Stimulated activated memory B cell treated with anti-CD40 and anti-IgM and Interleukin-4, amounts not matched to agents 10 μg/mL and 1 μg/mL and 100 μg/mL, for 72 hours (primary cell): ENCODE measurements at regions not wholly inside any gene's neighbourhood (a gene's known extent, or its start where the extent isn't known, plus 50 kb on each side); places are given as distances from the start of the nearest gene placed in this dataset.

Source experiments
- ATAC-seq: fragments of 150-1000 bp; cut with Tn5 transposase; 2 replicates; pipeline ENCODE4 v1.10.0; 2021
- H3K27ac Mint-ChIP-seq: one replicate; pipeline ENCODE4 v1.8.0; 2022; ENCODE audit warnings: mild to moderate bottlenecking, mixed read lengths
- H3K27me3 Mint-ChIP-seq: one replicate; pipeline ENCODE4 v1.8.0; 2022; ENCODE audit warnings: mixed read lengths
- H3K36me3 Mint-ChIP-seq: one replicate; pipeline ENCODE4 v1.8.0; 2022; ENCODE audit warnings: mixed read lengths
- H3K4me1 Mint-ChIP-seq: one replicate; pipeline ENCODE4 v1.8.0; 2022; ENCODE audit warnings: mixed read lengths
- H3K4me3 Mint-ChIP-seq: one replicate; pipeline ENCODE4 v1.8.0; 2022; ENCODE audit warnings: mild to moderate bottlenecking, moderate library complexity, mixed read lengths
- H3K9me3 Mint-ChIP-seq: one replicate; pipeline ENCODE4 v1.8.0; 2022; ENCODE audit warnings: mixed read lengths

- Mint-ChIP-seq H3K27me3 (no peaks in the 10 kb centered on the region), H3K9me3 (no peaks in the 10 kb centered on the region), H3K27ac (no peak overlapping the region), H3K36me3 (no peaks in the 10 kb centered on the region), H3K4me3 (no peak overlapping the region), H3K4me1 (peaks cover 21% of the 10 kb centered on the region)
- ATAC-seq: no peak
Measured at GRCh38 chr1:222045786-222046185, 303.9 kb upstream of the DUSP10 start.

GRCh38 chr1:222045236-222045635, 303.3 kb upstream of the DUSP10 start:
- peaks cover 21% of the 10 kb centered on the region for H3K4me1 Mint-ChIP-seq
- no peak for ATAC-seq
- H3K36me3 Mint-ChIP-seq: no peaks in the 10 kb centered on the region
- H3K27ac Mint-ChIP-seq: no peak overlapping the region
- H3K27me3 Mint-ChIP-seq: no peaks in the 10 kb centered on the region
- no peaks in the 10 kb centered on the region for H3K9me3 Mint-ChIP-seq
- no peak overlapping the region for H3K4me3 Mint-ChIP-seq

GRCh38 chr1:222043444-222044292, 301.8 kb upstream of the DUSP10 start:
- peaks cover 15% of the 10 kb centered on the region for H3K4me1 Mint-ChIP-seq
- no peak overlapping the region for H3K27ac Mint-ChIP-seq
- ATAC-seq: no peak
- H3K36me3 Mint-ChIP-seq: no peaks in the 10 kb centered on the region
- H3K4me3 Mint-ChIP-seq: no peak overlapping the region
- H3K27me3 Mint-ChIP-seq: no peaks in the 10 kb centered on the region
- no peaks in the 10 kb centered on the region for H3K9me3 Mint-ChIP-seq

- Mint-ChIP-seq H3K4me1 (peaks cover 9% of the 10 kb centered on the region), H3K36me3 (no peaks in the 10 kb centered on the region), H3K4me3 (no peak overlapping the region), H3K27ac (no peak overlapping the region), H3K9me3 (no peaks in the 10 kb centered on the region), H3K27me3 (no peaks in the 10 kb centered on the region)
- no peak for ATAC-seq
Measured at GRCh38 chr1:222042120-222042519, 300.2 kb upstream of the DUSP10 start.

- ATAC-seq: no peak
- Mint-ChIP-seq H3K27me3 (no peaks in the 10 kb centered on the region), H3K4me1 (peaks cover 9% of the 10 kb centered on the region), H3K4me3 (no peak overlapping the region), H3K9me3 (no peaks in the 10 kb centered on the region), H3K27ac (no peak overlapping the region), H3K36me3 (no peaks in the 10 kb centered on the region)
Measured at GRCh38 chr1:222040955-222041354, 299.1 kb upstream of the DUSP10 start.

DNA sequence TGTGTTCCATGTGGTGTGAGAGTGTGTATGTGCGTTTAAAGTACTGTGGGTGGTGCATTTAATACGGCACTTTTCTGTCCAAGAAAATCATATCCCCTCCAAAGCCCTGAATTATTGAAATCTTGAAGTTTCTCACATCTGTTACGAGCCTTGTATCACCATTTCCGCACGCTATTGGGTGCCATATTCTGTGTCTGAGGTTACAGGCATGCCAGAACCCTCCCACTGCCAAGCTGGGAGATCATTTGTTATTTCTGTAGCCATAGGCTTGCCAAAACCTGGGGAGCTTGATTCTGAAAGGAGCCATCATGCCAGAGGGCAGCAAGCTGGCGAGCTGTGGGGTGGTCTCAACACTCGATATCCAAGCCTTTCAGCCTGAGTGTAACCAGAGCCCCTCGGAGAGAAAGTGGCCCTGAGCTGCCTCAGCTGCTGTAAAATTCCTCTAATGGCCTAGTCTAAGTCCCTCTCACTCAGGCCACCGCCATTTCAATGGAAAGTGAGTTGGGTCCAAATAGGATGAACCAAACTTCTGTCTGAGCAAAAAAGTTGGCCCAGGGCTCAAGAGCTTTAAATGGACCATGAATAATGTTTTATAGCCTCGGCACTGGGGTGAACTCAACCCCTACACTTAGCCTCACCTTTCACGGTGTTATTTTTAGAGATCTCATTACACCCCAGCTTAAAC, 298.4 kb upstream of the DUSP10 start:
- Mint-ChIP-seq H3K36me3 (no peaks in the 10 kb centered on the region), H3K4me3 (no peak overlapping the region), H3K27me3 (peaks cover 5% of the 10 kb centered on the region), H3K27ac (no peak overlapping the region), H3K9me3 (no peaks in the 10 kb centered on the region), H3K4me1 (peaks cover 9% of the 10 kb centered on the region)
- ATAC-seq: no peak

DNA sequence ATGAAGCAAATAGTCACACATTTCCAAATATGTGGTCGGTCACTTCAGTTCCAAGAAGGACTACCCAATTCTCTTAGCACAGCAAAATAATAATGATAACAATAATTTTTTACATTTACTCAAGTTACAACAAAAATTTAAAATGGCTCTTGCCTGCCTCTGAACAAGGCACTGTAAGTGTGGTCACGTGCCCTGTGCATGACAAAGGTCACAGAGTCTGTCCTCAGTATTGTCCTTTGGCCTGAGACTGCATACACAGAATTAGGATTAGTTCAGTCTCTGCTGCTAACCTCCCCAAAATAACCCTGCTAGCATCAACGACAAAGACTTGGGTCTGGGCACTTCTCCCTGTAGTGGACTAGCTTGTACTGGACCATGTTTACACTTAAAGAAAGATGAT, 297.1 kb upstream of the DUSP10 start:
- H3K27me3 Mint-ChIP-seq: peaks cover 11% of the 10 kb centered on the region
- no peak for ATAC-seq
- peaks cover 9% of the 10 kb centered on the region for H3K4me1 Mint-ChIP-seq
- H3K9me3 Mint-ChIP-seq: no peaks in the 10 kb centered on the region
- H3K4me3 Mint-ChIP-seq: no peak overlapping the region
- no peaks in the 10 kb centered on the region for H3K36me3 Mint-ChIP-seq
- no peak overlapping the region for H3K27ac Mint-ChIP-seq

DNA sequence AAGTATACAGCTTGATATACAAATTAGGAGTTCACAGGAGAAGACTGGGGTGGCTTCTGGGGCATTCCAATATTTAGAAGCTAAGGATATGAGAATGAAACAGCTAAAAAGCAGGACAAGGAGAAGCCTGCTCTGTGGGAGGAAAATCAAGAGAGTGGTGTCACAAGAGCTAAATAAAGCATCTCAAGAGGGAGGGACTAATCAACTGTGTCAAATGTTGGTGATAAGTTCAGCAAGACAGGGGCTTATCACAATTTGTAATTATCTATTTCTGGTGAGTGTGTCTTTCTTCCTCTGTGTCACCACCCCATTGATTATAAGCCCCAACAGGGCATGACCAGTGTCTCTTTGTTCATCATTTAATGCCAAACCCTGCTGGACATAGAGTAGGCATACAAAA, 295.8 kb upstream of the DUSP10 start:
- ATAC-seq: no peak
- Mint-ChIP-seq H3K27me3 (peaks cover 11% of the 10 kb centered on the region), H3K9me3 (no peaks in the 10 kb centered on the region), H3K4me3 (no peak overlapping the region), H3K4me1 (peaks cover 4% of the 10 kb centered on the region), H3K36me3 (no peaks in the 10 kb centered on the region), H3K27ac (no peak overlapping the region)

- H3K4me1 Mint-ChIP-seq: peaks cover 4% of the 10 kb centered on the region
- H3K4me3 Mint-ChIP-seq: no peak overlapping the region
- no peaks in the 10 kb centered on the region for H3K9me3 Mint-ChIP-seq
- no peak overlapping the region for H3K27ac Mint-ChIP-seq
- H3K27me3 Mint-ChIP-seq: peaks cover 11% of the 10 kb centered on the region
- ATAC-seq: no peak
- no peaks in the 10 kb centered on the region for H3K36me3 Mint-ChIP-seq
Measured at GRCh38 chr1:222034790-222035189, 292.9 kb upstream of the DUSP10 start.

GRCh38 chr1:222033450-222033849, 291.6 kb upstream of the DUSP10 start:
- ATAC-seq: no peak
- peaks cover 11% of the 10 kb centered on the region for H3K27me3 Mint-ChIP-seq
- H3K9me3 Mint-ChIP-seq: no peaks in the 10 kb centered on the region
- no peak overlapping the region for H3K27ac Mint-ChIP-seq
- H3K4me3 Mint-ChIP-seq: no peak overlapping the region
- H3K36me3 Mint-ChIP-seq: no peaks in the 10 kb centered on the region
- H3K4me1 Mint-ChIP-seq: peaks cover 4% of the 10 kb centered on the region

DNA sequence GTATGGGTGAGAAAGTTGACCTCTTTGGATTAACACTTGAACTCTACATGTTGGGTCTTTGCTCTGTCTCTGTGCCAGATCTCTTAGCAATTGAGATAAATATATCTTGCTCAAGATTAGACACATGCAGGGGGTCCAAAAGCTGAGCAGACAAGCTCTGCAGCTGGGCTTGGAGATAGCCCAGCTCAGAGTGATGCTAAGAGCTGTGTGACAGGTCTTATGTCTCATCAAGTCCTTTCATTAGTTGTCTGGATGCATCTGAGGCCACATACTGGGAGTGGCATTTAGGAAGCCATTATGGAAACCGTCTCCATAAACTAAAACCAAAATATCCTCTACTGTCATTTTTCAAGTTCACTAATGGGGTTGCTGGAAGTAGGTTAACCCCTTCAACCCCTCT, 289.4 kb upstream of the DUSP10 start:
- Mint-ChIP-seq H3K36me3 (no peaks in the 10 kb centered on the region), H3K4me3 (no peak overlapping the region), H3K27ac (no peak overlapping the region), H3K27me3 (peaks cover 11% of the 10 kb centered on the region), H3K9me3 (no peaks in the 10 kb centered on the region), H3K4me1 (no peaks in the 10 kb centered on the region)
- ATAC-seq: no peak

GRCh38 chr1:222028676-222029075, 286.8 kb upstream of the DUSP10 start:
- H3K27ac Mint-ChIP-seq: no peak overlapping the region
- no peak overlapping the region for H3K4me3 Mint-ChIP-seq
- no peaks in the 10 kb centered on the region for H3K36me3 Mint-ChIP-seq
- ATAC-seq: no peak
- H3K27me3 Mint-ChIP-seq: no peaks in the 10 kb centered on the region
- H3K9me3 Mint-ChIP-seq: no peaks in the 10 kb centered on the region
- no peaks in the 10 kb centered on the region for H3K4me1 Mint-ChIP-seq

GRCh38 chr1:222028116-222028515, 286.2 kb upstream of the DUSP10 start:
- Mint-ChIP-seq H3K9me3 (no peaks in the 10 kb centered on the region), H3K36me3 (no peaks in the 10 kb centered on the region), H3K27ac (no peak overlapping the region), H3K4me1 (no peaks in the 10 kb centered on the region), H3K27me3 (no peaks in the 10 kb centered on the region), H3K4me3 (no peak overlapping the region)
- ATAC-seq: no peak

- Mint-ChIP-seq H3K27me3 (no peaks in the 10 kb centered on the region), H3K9me3 (no peaks in the 10 kb centered on the region), H3K36me3 (no peaks in the 10 kb centered on the region)
Measured at GRCh38 chr1:222026280-222026679, 284.4 kb upstream of the DUSP10 start.

DNA sequence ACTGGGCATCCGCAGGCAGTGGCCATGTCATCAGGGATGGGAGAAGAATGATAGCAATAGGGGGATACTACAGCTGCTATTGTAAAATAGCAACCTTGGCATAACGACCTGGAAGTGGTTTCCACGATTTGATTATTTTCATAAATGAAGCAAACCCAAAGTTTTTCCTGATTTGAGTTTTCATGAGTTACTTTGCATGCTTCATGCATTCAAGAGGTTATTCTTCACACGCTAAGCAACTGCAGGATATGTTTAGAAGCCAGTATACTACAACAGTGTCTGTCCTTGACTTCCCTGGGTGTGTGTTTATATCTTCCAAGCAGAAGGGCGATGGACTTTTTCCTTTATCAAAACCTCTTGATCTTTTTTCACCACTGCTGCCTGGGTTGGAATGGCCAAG, 281.1 kb upstream of the DUSP10 start:
- H3K4me3 Mint-ChIP-seq: no peak overlapping the region
- no peaks in the 10 kb centered on the region for H3K9me3 Mint-ChIP-seq
- no peaks in the 10 kb centered on the region for H3K27me3 Mint-ChIP-seq
- no peaks in the 10 kb centered on the region for H3K36me3 Mint-ChIP-seq
- ATAC-seq: no peak
- no peaks in the 10 kb centered on the region for H3K4me1 Mint-ChIP-seq
- H3K27ac Mint-ChIP-seq: no peak overlapping the region

More at GRCh38 chr1:222026280-222026679, 284.4 kb upstream of the DUSP10 start:
- no peak overlapping the region for H3K27ac Mint-ChIP-seq
- no peaks in the 10 kb centered on the region for H3K4me1 Mint-ChIP-seq
- H3K4me3 Mint-ChIP-seq: no peak overlapping the region
- no peak for ATAC-seq

- no peaks in the 10 kb centered on the region for H3K4me1 Mint-ChIP-seq
- H3K9me3 Mint-ChIP-seq: no peaks in the 10 kb centered on the region
- ATAC-seq: no peak
- no peak overlapping the region for H3K27ac Mint-ChIP-seq
- no peaks in the 10 kb centered on the region for H3K36me3 Mint-ChIP-seq
- no peak overlapping the region for H3K4me3 Mint-ChIP-seq
- no peaks in the 10 kb centered on the region for H3K27me3 Mint-ChIP-seq
Measured at GRCh38 chr1:222021129-222021528, 279.2 kb upstream of the DUSP10 start.
